H9 (cell line): ENCODE measurements at regions not wholly inside any gene's neighbourhood (a gene's known extent, or its start where the extent isn't known, plus 50 kb on each side); places are given as distances from the start of the nearest gene placed in this dataset.

ENCODE experiments used
- DNase-seq: peaks from one replicate; pipeline ENCODE4 v3.0.0-alpha.2; 2017
- H2AFZ ChIP-seq: one replicate; pipeline ENCODE4 v1.6.1; 2013; ENCODE audit warnings: mild to moderate bottlenecking, low read length, control low read depth, moderate library complexity
- H2AK5ac ChIP-seq: 2 replicates; pipeline ENCODE4 v1.6.1; 2013; ENCODE audit warnings: low read length, control low read depth, mixed read lengths; ENCODE audit not compliant: insufficient read length
- H2BK120ac ChIP-seq: one replicate; pipeline ENCODE4 v1.6.1; 2013; ENCODE audit warnings: low read depth, mild to moderate bottlenecking, low read length, control low read depth, inconsistent platforms; ENCODE audit not compliant: poor library complexity, severe bottlenecking
- H2BK12ac ChIP-seq: 2 replicates; pipeline ENCODE4 v1.6.1; 2013; ENCODE audit warnings: low read length, control low read depth, mixed read lengths, low read depth; ENCODE audit not compliant: insufficient read length
- H2BK15ac ChIP-seq: 2 replicates; pipeline ENCODE4 v1.6.1; 2013; ENCODE audit warnings: low read depth, low read length, control low read depth
- H2BK20ac ChIP-seq: one replicate; pipeline ENCODE4 v1.6.1; 2013; ENCODE audit warnings: low read depth, mild to moderate bottlenecking, low read length, control low read depth, inconsistent platforms; ENCODE audit not compliant: poor library complexity, severe bottlenecking
- H2BK5ac ChIP-seq: 2 replicates; pipeline ENCODE4 v1.6.1; 2013; ENCODE audit warnings: low read length, control low read depth, mixed read lengths; ENCODE audit not compliant: insufficient read length
- H3K14ac ChIP-seq: 2 replicates; pipeline ENCODE4 v1.6.1; 2013; ENCODE audit warnings: low read length, control low read depth; ENCODE audit not compliant: insufficient read depth
- H3K18ac ChIP-seq: 2 replicates; pipeline ENCODE4 v1.6.1; 2013; ENCODE audit warnings: low read depth, mild to moderate bottlenecking, mixed read lengths, low read length, control low read depth; ENCODE audit not compliant: insufficient read length
- H3K23ac ChIP-seq: 2 replicates; pipeline ENCODE4 v1.6.1; 2013; ENCODE audit warnings: low read length, control low read depth, mixed read lengths, low read depth; ENCODE audit not compliant: insufficient read length
- H3K23me2 ChIP-seq: 2 replicates; pipeline ENCODE4 v1.6.1; 2013; ENCODE audit warnings: low read depth, mild to moderate bottlenecking, mixed read lengths, low read length, control low read depth; ENCODE audit not compliant: insufficient read length, poor library complexity, severe bottlenecking
- H3K27ac ChIP-seq: 2 replicates; pipeline ENCODE4 v1.5.1; 2013; ENCODE audit warnings: low read length, control low read depth, mixed read lengths, low read depth; ENCODE audit not compliant: insufficient read length
- H3K27me3 ChIP-seq: 2 replicates; pipeline ENCODE4 v1.6.1; 2013; ENCODE audit warnings: low read length, control low read depth, inconsistent platforms; ENCODE audit not compliant: insufficient read depth
- H3K4ac ChIP-seq: 2 replicates; pipeline ENCODE4 v1.6.1; 2013; ENCODE audit warnings: low read depth, mild to moderate bottlenecking, control low read depth, inconsistent platforms, low read length, moderate library complexity
- H3K4me1 ChIP-seq: 2 replicates; pipeline ENCODE4 v1.6.1; 2013; ENCODE audit warnings: low read length, control low read depth, inconsistent platforms; ENCODE audit not compliant: insufficient read depth
- H3K4me2 ChIP-seq: 2 replicates; pipeline ENCODE4 v1.6.1; 2013; ENCODE audit warnings: low read length, control low read depth, mixed read lengths; ENCODE audit not compliant: insufficient read length, insufficient read depth
- H3K56ac ChIP-seq: 2 replicates; pipeline ENCODE4 v1.6.1; 2013; ENCODE audit warnings: low read depth, mild to moderate bottlenecking, mixed read lengths, low read length, control low read depth; ENCODE audit not compliant: insufficient read length
- H3K79me1 ChIP-seq: 2 replicates; pipeline ENCODE4 v1.6.1; 2013; ENCODE audit warnings: low read depth, mild to moderate bottlenecking, moderate library complexity, low read length, control low read depth, inconsistent platforms; ENCODE audit not compliant: insufficient read depth, poor library complexity, severe bottlenecking
- H3K79me2 ChIP-seq: 2 replicates; pipeline ENCODE4 v1.6.1; 2013; ENCODE audit warnings: low read length, control low read depth, inconsistent platforms; ENCODE audit not compliant: insufficient read depth
- H3K9ac ChIP-seq: 2 replicates; pipeline ENCODE4 v1.6.1; 2013; ENCODE audit warnings: low read length, control low read depth, mixed read lengths; ENCODE audit not compliant: insufficient read length; ENCODE audit errors: extremely low read depth
- H3K9me3 ChIP-seq: one replicate; pipeline ENCODE4 v1.6.1; 2013; ENCODE audit warnings: low read depth, low read length, inconsistent platforms; ENCODE audit not compliant: control insufficient read depth
- H3T11ph ChIP-seq: one replicate; pipeline ENCODE4 v1.6.1; 2013; ENCODE audit warnings: mild to moderate bottlenecking, low read length, control low read depth, inconsistent platforms
- H4K20me1 ChIP-seq: one replicate; pipeline ENCODE4 v1.6.1; 2013; ENCODE audit not compliant: control insufficient read depth, insufficient read length, insufficient read depth
- H4K5ac ChIP-seq: 2 replicates; pipeline ENCODE4 v1.6.1; 2013; ENCODE audit warnings: low read depth, mild to moderate bottlenecking, mixed read lengths, low read length, control low read depth; ENCODE audit not compliant: insufficient read length
- H4K8ac ChIP-seq: replicated peaks from 2 replicates; pipeline ENCODE4 v1.6.1; 2013; ENCODE audit warnings: low read length, control low read depth, mixed read lengths, low read depth; ENCODE audit not compliant: insufficient read length
- H4K91ac ChIP-seq: 2 replicates; pipeline ENCODE4 v1.6.1; 2013; ENCODE audit warnings: low read depth, mild to moderate bottlenecking, moderate library complexity, mixed read lengths, low read length, control low read depth; ENCODE audit not compliant: insufficient read length
- H3K27ac Mint-ChIP-seq, 3 experiments: 2 replicates in 2 of 3; 3 replicates in 1 of 3; pipeline ENCODE4 v1.8.0; 2020 to 2021; ENCODE audit warnings: mixed read lengths in 3 of 3, mild to moderate bottlenecking in 1 of 3, moderate library complexity in 1 of 3
- H3K27me3 Mint-ChIP-seq: 2 replicates; pipeline ENCODE4 v1.8.0; 2021; ENCODE audit warnings: low read depth, mild to moderate bottlenecking, moderate library complexity, mixed read lengths
- H3K36me3 Mint-ChIP-seq, 3 experiments: 2 replicates in 2 of 3; 3 replicates in 1 of 3; pipeline ENCODE4 v1.8.0; 2020 to 2021; ENCODE audit warnings: low read depth in 3 of 3, mixed read lengths in 3 of 3; ENCODE audit not compliant: insufficient read depth in 1 of 3
- H3K4me1 Mint-ChIP-seq, 2 experiments: 2 replicates each; pipeline ENCODE4 v1.8.0; 2020; ENCODE audit warnings: mixed read lengths in 2 of 2
- H3K4me3 Mint-ChIP-seq, 2 experiments: 2 replicates in 1 of 2; 3 replicates in 1 of 2; pipeline ENCODE4 v1.8.0; 2020 to 2021; ENCODE audit warnings: mild to moderate bottlenecking in 2 of 2, mixed read lengths in 2 of 2, moderate library complexity in 1 of 2
- H3K9me3 Mint-ChIP-seq, 2 experiments: 2 replicates in 1 of 2; 3 replicates in 1 of 2; pipeline ENCODE4 v1.8.0; 2020; ENCODE audit warnings: mild to moderate bottlenecking in 2 of 2, mixed read lengths in 2 of 2, moderate library complexity in 1 of 2
- CTCF ChIP-seq: fragments of 200-600 bp; sonication (generic); conservative IDR thresholded peaks from 3 replicates; pipeline ENCODE4 v1.8.0; 2021; ENCODE audit warnings: antibody characterized with exemption, mild to moderate bottlenecking
- WGBS: extraction: QIAGEN DNeasy Blood & Tissue Kit; methylation state at CpG from one replicate; pipeline ENCODE4 v1.1.7; 2013; ENCODE audit warnings: missing lambda C conversion rate, low lambda C conversion rate, mixed read lengths; ENCODE audit not compliant: insufficient read length; ENCODE audit errors: extremely low coverage; 5-methylcytosine and 5-hydroxymethylcytosine counted together

DNA sequence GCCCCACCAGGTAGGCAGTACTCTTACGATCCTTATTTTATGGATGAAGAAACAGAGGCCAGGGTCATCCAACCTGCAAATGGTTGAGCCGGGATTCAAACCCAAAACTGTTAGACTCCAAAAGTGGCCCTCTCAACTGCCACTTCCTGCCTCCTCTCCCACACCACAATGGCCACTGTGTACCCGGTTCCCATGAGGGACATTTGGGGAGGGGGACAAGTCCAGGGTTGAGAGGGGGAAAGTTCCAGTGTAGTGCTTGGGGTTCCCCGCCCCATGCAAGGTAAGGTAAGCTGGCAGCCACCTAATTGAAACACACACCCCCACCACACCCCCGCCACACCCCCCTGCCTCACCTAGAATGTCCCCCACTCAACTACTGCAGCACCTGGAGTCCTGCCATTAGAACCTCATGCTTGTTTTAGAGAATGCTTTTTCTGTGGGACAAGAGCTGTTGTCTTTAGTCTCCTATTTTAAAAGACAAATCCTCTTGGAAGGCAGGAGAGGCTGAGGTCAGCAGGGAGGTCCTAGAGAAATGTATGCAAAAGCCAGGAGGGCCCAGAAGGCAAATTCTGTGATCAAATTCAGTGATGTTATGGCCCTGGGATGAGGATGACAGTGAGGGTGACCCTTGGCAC lies 145.2 kb downstream of the ZFP36L2 start:
- Histone ChIP-seq H2AFZ (no peak overlapping the region), H2BK15ac (no peak overlapping the region), H3K4ac (no peak overlapping the region), H3K27me3 (no peaks in the 10 kb centered on the region), H3K27ac (no peak overlapping the region), H2BK120ac (no peak overlapping the region), H3T11ph (no peak overlapping the region), H3K4me2 (no peak overlapping the region), H2AK5ac (no peak overlapping the region), H3K56ac (no peak overlapping the region), H4K5ac (no peak overlapping the region), H3K14ac (no peak overlapping the region), H3K9me3 (no peaks in the 10 kb centered on the region), H3K23ac (no peak overlapping the region), H3K4me1 (no peaks in the 10 kb centered on the region; the same call in 1 of the 2 replicates), H3K18ac (no peak overlapping the region), H3K9ac (no peak overlapping the region), H3K79me2 (no peaks in the 10 kb centered on the region), H3K23me2 (no peaks in the 10 kb centered on the region), H2BK12ac (no peak overlapping the region), H4K91ac (no peak overlapping the region), H4K8ac (no peak overlapping the region), H2BK20ac (no peak overlapping the region), H2BK5ac (no peak overlapping the region), H3K79me1 (no peaks in the 10 kb centered on the region), H4K20me1 (no peaks in the 10 kb centered on the region)
- Mint-ChIP-seq H3K36me3 (no peaks in the 10 kb centered on the region), H3K27me3 (peaks cover 3% of the 10 kb centered on the region; the same call in 1 of the 2 replicates), H3K4me3 (no peak overlapping the region), H3K9me3 (no peaks in the 10 kb centered on the region), H3K27ac (no peak overlapping the region), H3K4me1 (peaks cover 35 to 49% of the 10 kb centered on the region in 2 experiments)
- no peak for DNase-seq
- no peak for TF ChIP-seq CTCF
- WGBS: no CpG with 5 or more reads among the region's 5 CpGs
